GM10266 (cell line): ENCODE measurements at regions not wholly inside any gene's neighbourhood (a gene's known extent, or its start where the extent isn't known, plus 50 kb on each side); places are given as distances from the start of the nearest gene placed in this dataset.
A peak's percentile ranks its signal among the peaks of the same experiment; 100 is the strongest.

Experiments used
- DNase-seq: peaks from one replicate; pipeline ENCODE4 v3.0.0; 2012; ENCODE audit errors: extremely low spot score
- CTCF ChIP-seq: IDR thresholded peaks from 2 replicates; pipeline ENCODE4 v1.5.1; 2012; ENCODE audit warnings: mild to moderate bottlenecking, low read depth; ENCODE audit not compliant: control insufficient read depth, insufficient read depth; ENCODE audit errors: missing control alignments

DNA sequence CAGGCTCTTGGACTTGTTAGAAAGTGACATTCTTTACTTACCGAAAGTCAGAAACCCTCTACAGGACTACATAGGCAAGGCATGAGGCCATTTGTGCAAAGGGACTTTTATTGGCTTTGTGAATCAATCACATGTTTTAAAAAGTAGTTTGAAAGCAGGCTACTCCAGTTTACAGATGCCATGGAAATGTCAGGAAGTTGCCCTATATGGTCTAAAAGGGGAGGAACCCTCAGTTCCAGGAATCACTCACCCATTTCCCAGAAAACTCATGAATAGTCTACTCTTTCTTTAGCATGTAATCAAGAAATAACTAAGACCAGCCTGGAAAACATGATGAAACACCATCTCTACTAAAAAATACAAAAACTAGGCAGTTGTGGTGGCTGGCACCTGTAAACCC, 51.0 kb upstream of the MKRN3 start:
- TF ChIP-seq CTCF: no peak
- no peak for DNase-seq

- DNase-seq: no peak
- no peak for TF ChIP-seq CTCF
Observed at GRCh38 chr15:23506762-23507161, 58.7 kb upstream of the MKRN3 start.

DNA sequence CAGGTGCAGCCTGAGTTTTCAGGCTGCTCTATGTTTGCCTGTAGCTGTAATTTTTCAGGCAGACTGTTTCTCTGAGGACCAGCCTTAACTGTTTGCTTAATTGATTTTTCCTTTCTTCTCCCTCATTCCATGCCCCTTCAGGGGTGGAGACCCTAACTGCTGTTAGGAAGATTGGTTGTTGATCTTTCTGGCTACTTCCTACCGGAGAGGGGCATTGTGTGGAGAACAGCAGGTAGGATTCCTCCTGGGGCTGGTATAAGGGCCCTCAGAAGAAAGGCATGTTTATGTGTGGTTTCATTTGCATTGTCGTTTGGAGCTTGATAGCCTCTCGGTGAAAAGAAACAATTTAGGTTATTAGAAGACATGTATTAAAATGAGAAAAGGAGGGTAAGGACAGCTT, 56.9 kb upstream of the GOLGA6L2 start:
- no peak for TF ChIP-seq CTCF
- no peak for DNase-seq

GRCh38 chr15:23503576-23503975, 56.5 kb upstream of the GOLGA6L2 start:
- no peak for TF ChIP-seq CTCF
- no peak for DNase-seq

DNA sequence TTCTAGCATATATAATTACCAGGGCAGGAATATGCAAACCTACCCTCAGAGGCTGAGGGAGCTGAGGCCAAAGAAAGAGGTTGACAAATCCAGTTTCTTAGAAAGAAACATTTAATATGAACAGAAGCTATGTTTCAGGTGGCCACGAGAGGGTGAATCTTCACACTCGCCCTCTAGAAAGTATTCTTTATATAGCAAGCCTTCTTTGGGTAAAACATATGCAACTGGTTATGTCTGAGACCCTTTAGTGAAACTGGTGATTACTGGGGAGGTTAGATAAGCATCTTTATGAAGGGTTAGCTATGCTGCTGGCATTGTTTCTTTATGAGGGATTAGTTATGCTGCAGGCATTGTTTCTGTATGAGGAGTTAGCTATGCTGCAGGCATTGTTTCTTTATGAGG, 50.7 kb upstream of the GOLGA6L2 start:
- DNase-seq: no peak

More for the DNA sequence above, 50.7 kb upstream of the GOLGA6L2 start:
- TF ChIP-seq CTCF: peak; percentile 32
